WERI-Rb-1 (cell line): ENCODE measurements at regions not wholly inside any gene's neighbourhood (a gene's known extent, or its start where the extent isn't known, plus 50 kb on each side); places are given as distances from the start of the nearest gene placed in this dataset.

Experiments used
- DNase-seq: peaks from one replicate; pipeline ENCODE4 v3.0.0-alpha.2; 2020
- H3K27ac ChIP-seq: fragments of 250-450 bp; sonication (Bioruptor Pico); 2 replicates; pipeline ENCODE4 v1.5.1; 2020; ENCODE audit warnings: mild to moderate bottlenecking, moderate library complexity
- H3K27me3 ChIP-seq: fragments of 250-450 bp; sonication (Bioruptor Pico); 2 replicates; pipeline ENCODE4 v1.5.1; 2021; ENCODE audit warnings: mild to moderate bottlenecking, low read depth, moderate library complexity; ENCODE audit not compliant: insufficient read depth, severe bottlenecking
- H3K36me3 ChIP-seq: fragments of 250-450 bp; sonication (Bioruptor Pico); 2 replicates; pipeline ENCODE4 v1.5.1; 2020; ENCODE audit warnings: mild to moderate bottlenecking, moderate library complexity
- H3K4me3 ChIP-seq: 2 replicates; pipeline ENCODE4 v1.5.1; 2011; ENCODE audit warnings: low read depth, mild to moderate bottlenecking, control low read depth, low read length
- H3K9me3 ChIP-seq: fragments of 250-450 bp; sonication (Bioruptor Pico); 2 replicates; pipeline ENCODE4 v1.5.1; 2021; ENCODE audit warnings: mild to moderate bottlenecking, moderate library complexity; ENCODE audit not compliant: severe bottlenecking
- TF ChIP-seq, protein P1 (sequence below): IDR thresholded peaks from 2 replicates; pipeline ENCODE4 v1.5.1; 2011; ENCODE audit warnings: low read depth, mild to moderate bottlenecking, control low read depth, inconsistent platforms, low read length

DNA sequence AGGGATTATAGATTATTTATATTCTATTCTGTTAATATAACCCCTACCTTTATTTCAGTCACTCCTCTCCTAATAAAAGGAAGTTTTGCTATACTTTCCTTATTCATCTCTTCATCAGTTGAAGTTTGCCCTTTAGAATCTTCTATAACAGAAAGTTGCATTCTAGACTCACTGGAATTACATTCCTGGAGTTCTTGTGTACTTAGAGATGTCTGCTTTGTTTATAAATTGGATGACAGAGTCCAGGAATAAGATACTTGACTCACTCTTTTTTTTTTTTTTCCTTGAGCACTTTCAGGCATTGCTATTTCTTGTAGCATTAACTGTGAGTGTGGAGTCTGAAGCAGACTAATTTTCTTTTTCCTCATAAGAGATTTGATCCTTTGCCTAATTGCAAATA, 640.8 kb downstream of the XPNPEP1 start:
- TF ChIP-seq, protein P1, sequence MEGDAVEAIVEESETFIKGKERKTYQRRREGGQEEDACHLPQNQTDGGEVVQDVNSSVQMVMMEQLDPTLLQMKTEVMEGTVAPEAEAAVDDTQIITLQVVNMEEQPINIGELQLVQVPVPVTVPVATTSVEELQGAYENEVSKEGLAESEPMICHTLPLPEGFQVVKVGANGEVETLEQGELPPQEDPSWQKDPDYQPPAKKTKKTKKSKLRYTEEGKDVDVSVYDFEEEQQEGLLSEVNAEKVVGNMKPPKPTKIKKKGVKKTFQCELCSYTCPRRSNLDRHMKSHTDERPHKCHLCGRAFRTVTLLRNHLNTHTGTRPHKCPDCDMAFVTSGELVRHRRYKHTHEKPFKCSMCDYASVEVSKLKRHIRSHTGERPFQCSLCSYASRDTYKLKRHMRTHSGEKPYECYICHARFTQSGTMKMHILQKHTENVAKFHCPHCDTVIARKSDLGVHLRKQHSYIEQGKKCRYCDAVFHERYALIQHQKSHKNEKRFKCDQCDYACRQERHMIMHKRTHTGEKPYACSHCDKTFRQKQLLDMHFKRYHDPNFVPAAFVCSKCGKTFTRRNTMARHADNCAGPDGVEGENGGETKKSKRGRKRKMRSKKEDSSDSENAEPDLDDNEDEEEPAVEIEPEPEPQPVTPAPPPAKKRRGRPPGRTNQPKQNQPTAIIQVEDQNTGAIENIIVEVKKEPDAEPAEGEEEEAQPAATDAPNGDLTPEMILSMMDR: no peak
- no peak overlapping the region for H3K27ac ChIP-seq
- no peak for DNase-seq
- no peaks in the 10 kb centered on the region for H3K36me3 ChIP-seq
- no peaks in the 10 kb centered on the region for H3K27me3 ChIP-seq
- H3K4me3 ChIP-seq: no peak overlapping the region
- H3K9me3 ChIP-seq: no peaks in the 10 kb centered on the region

DNA sequence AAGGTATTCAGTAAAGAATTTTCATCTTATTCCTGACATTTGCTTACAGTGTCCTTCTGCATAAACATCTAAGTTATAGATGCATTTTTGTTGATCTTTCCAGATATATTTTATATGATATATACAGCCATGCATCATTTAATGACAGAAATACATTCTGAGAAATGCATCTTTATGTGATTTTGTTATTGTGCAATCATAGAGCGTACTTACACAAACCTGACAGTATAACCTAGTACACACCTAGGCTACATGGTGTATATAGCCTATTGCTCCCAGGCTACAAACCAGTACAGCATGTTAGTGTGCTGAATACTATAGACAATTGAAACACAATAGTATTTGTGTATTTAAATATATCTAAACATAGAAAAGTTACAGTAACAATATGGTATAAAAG, 642.0 kb downstream of the XPNPEP1 start:
- TF ChIP-seq, protein P1: no peak
- no peak overlapping the region for H3K4me3 ChIP-seq

DNA sequence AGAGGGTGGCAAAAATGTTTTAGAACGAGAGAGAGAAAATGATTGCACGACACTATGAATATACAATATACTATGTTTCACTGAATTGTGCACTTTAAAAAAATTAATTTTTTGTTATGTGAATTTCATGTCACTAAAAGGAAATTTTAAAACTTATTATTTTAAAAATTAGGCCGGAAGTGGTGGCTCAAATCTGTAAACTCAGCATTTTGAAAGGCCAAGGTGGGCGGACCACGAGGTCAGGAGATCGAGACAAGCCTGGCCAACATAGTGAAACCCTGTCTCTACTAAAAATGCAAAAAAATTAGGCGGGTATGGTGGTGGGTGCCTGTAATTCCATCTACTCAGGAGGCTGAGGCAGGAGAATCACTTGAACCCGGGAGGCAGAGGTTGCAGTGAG, 642.5 kb downstream of the XPNPEP1 start:
- Histone ChIP-seq H3K36me3 (no peaks in the 10 kb centered on the region), H3K4me3 (no peak overlapping the region), H3K27ac (no peak overlapping the region), H3K9me3 (no peaks in the 10 kb centered on the region), H3K27me3 (no peaks in the 10 kb centered on the region)
- TF ChIP-seq, protein P1: no peak
- no peak for DNase-seq

More for the DNA sequence above, 642.0 kb downstream of the XPNPEP1 start:
- no peaks in the 10 kb centered on the region for H3K27me3 ChIP-seq
- H3K27ac ChIP-seq: no peak overlapping the region
- H3K9me3 ChIP-seq: no peaks in the 10 kb centered on the region
- DNase-seq: no peak
- H3K36me3 ChIP-seq: no peaks in the 10 kb centered on the region

DNA sequence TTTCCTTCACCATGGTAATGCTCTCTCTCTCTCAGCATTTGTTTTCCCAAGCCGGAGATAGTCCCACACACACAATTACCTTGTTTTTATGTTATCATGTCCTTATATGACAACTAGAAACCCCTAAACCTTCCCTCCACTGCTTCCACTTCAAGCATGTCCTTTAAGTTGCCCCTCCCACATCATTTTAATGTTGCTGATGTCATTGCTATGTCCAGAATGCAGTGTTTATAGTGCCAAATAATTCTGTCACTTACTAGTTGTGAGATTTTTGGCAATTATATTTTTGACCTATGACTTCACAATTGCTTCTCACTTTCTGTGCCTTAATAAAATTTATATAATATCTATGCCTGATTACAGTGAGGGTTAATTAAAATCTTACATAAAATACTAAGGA, 645.9 kb downstream of the XPNPEP1 start:
- TF ChIP-seq, protein P1: no peak
- Histone ChIP-seq H3K4me3 (no peak overlapping the region), H3K27ac (no peak overlapping the region), H3K9me3 (no peaks in the 10 kb centered on the region), H3K27me3 (no peaks in the 10 kb centered on the region), H3K36me3 (no peaks in the 10 kb centered on the region)
- no peak for DNase-seq

DNA sequence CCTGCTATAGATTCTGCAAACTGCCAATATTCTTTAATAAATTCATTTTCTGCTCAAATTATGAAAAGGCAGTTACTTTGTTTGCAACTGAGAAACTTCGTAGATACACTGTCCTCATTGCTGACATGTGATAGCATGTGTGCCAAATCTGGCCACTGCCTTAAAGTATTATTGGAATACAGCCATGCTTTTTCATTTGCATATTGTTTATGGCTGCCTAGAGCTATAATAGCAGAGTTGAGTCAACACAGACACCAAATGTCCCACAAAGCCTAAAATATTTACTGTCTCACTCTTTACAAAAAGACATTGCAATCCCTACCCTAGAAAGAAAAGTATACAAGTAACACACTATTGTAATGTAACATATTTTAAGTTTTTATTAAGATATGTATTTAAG, 647.4 kb downstream of the XPNPEP1 start:
- H3K27ac ChIP-seq: no peak overlapping the region
- H3K27me3 ChIP-seq: no peaks in the 10 kb centered on the region
- H3K4me3 ChIP-seq: no peak overlapping the region
- TF ChIP-seq, protein P1: no peak
- H3K36me3 ChIP-seq: no peaks in the 10 kb centered on the region
- DNase-seq: no peak
- H3K9me3 ChIP-seq: no peaks in the 10 kb centered on the region

DNA sequence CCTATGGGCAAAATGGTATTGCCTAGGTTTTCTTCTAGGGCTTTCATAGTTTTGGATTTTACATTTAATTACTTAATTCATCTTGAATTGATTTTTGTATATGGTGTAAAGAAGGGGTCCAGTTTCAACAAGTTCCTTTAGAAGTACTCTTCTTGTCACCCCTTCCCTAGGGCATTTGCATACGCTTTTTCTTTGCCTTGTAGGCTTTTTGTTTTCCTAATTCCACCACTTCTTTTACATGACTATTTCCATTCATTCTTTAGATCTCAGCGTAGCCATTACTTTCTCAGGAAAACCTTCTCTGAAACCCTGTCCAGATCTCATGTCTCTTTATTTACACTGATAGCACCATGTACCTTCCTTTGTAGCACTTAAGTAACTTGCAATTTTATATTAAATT, 648.6 kb downstream of the XPNPEP1 start:
- no peak for DNase-seq
- TF ChIP-seq, protein P1: no peak
- H3K36me3 ChIP-seq: no peaks in the 10 kb centered on the region
- no peak overlapping the region for H3K4me3 ChIP-seq
- H3K27ac ChIP-seq: no peak overlapping the region
- no peaks in the 10 kb centered on the region for H3K27me3 ChIP-seq
- H3K9me3 ChIP-seq: no peaks in the 10 kb centered on the region
